ENCODE measurements at regions not wholly inside any gene's neighbourhood (a gene's known extent, or its start where the extent isn't known, plus 50 kb on each side); places are given as distances from the start of the nearest gene placed in this dataset.
"Not testable (repeated sequence)": the region's sequence is repeated elsewhere in the genome, so short reads cannot be mapped to it uniquely, and the experiment has no call there.

GRCh38 chr10:3281941-3282673 is 109.5 kb upstream of the PITRM1 start:
- no peak for DNase-seq

GRCh38 chr10:3278771-3279170 is 106.2 kb upstream of the PITRM1 start:
- DNase-seq = no peak

GRCh38 chr10:3277566-3277965 is 105.0 kb upstream of the PITRM1 start:
- DNase-seq = no peak

GRCh38 chr10:3274414-3274813 is 101.8 kb upstream of the PITRM1 start:
- no peak for DNase-seq

- no peak for DNase-seq
Measured at GRCh38 chr10:3273966-3274365, 101.4 kb upstream of the PITRM1 start.

- DNase-seq = no peak
Measured at GRCh38 chr10:3272300-3272699, 99.7 kb upstream of the PITRM1 start.

- DNase-seq = no peak
Measured at GRCh38 chr10:3271354-3272115, 99.0 kb upstream of the PITRM1 start.

- DNase-seq = no peak
Measured at GRCh38 chr10:3270577-3271316, 98.2 kb upstream of the PITRM1 start.

- no peak for DNase-seq
Measured at GRCh38 chr10:3268025-3268424, 95.4 kb upstream of the PITRM1 start.

GRCh38 chr10:3265088-3265487 is 92.5 kb upstream of the PITRM1 start:
- DNase-seq = no peak

- DNase-seq = no peak
Measured at GRCh38 chr10:3264161-3264761, 91.7 kb upstream of the PITRM1 start.

GRCh38 chr10:3263747-3264146 is 91.2 kb upstream of the PITRM1 start:
- DNase-seq = no peak

- no peak for DNase-seq
Measured at GRCh38 chr10:3263082-3263481, 90.5 kb upstream of the PITRM1 start.

GRCh38 chr10:3261921-3262320 is 89.3 kb upstream of the PITRM1 start:
- no peak for DNase-seq

GRCh38 chr10:3260066-3260834 is 87.7 kb upstream of the PITRM1 start:
- no peak for DNase-seq

- DNase-seq = no peak
Measured at GRCh38 chr10:3259499-3259898, 86.9 kb upstream of the PITRM1 start.

GRCh38 chr10:3258394-3258793 is 85.8 kb upstream of the PITRM1 start:
- no peak for DNase-seq

GRCh38 chr10:3255616-3256015 is 83.0 kb upstream of the PITRM1 start:
- no peak for DNase-seq

- no peak for DNase-seq
Measured at GRCh38 chr10:3255075-3255474, 82.5 kb upstream of the PITRM1 start.

GRCh38 chr10:3253974-3254373 is 81.4 kb upstream of the PITRM1 start:
- not testable (repeated sequence) for DNase-seq

- DNase-seq = no peak
Measured at GRCh38 chr10:3251172-3251571, 78.6 kb upstream of the PITRM1 start.

All from hypothalamus (tissue), 51 donors.